K562 (cell line): ENCODE measurements at regions not wholly inside any gene's neighbourhood (a gene's known extent, or its start where the extent isn't known, plus 50 kb on each side); places are given as distances from the start of the nearest gene placed in this dataset.

Source experiments
- ATAC-seq: fragments of 200-7000 bp; cut with Tn5 transposase; 3 replicates; pipeline ENCODE4 v1.9.1; 2020; ENCODE audit warnings: moderate library complexity
- BruUV-seq: library from RNA; stranded (reverse); fragments of 400-500 nt; replicated peaks from 2 replicates; lab custom pipeline; 2021; lab: Mats Ljungman, UMichigan
- CTCF ChIA-PET: fragments of 300-600 bp; formaldehyde crosslinking; extraction: SDS; loops from one replicate; lab custom pipeline; 2021; ENCODE audit warnings: low intra/inter-chr PET ratio; lab: Yijun Ruan, JAX
- POLR2A ChIA-PET: fragments of 300-600, 350-650 bp; sonication (Branson Sonifier 250); formaldehyde crosslinking; extraction: SDS; loops from one replicate; lab custom pipeline; 2021; ENCODE audit warnings: antibody characterized with exemption, inconsistent platforms; lab: Yijun Ruan, JAX
- DNase-seq, 4 experiments: peaks; one replicate each; pipeline versions ENCODE4 v3.0.0 to v3.0.0-alpha.2; 2011 to 2018; ENCODE audit warnings: low spot score in 3 of 4, mixed read lengths in 3 of 4; ENCODE audit errors: extremely low read depth in 1 of 4
- FAIRE-seq: peaks from 2 replicates; lab custom pipeline; 2011; peaks lifted over from hg19 to GRCh38; lab: Jason Lieb, UNC
- H2AFZ ChIP-seq: 2 replicates; pipeline ENCODE4 v1.6.0; 2011; ENCODE audit warnings: low read depth, low read length, control low read depth, inconsistent platforms
- H3K27ac ChIP-seq: fragments of 200-600 bp; 3 replicates; pipeline ENCODE4 v1.8.0; 2011; ENCODE audit warnings: low read depth, mild to moderate bottlenecking, control low read depth, inconsistent platforms, low read length, moderate library complexity, mixed read lengths; ENCODE audit errors: extremely low read depth
- H3K27me3 ChIP-seq, 2 experiments: fragments of 300-600 bp in 1 of 2; 2 replicates in 1 of 2; 3 replicates in 1 of 2; pipeline versions ENCODE4 v1.6.0 to v1.8.0; 2011; ENCODE audit warnings: inconsistent platforms in 2 of 2, low read length in 2 of 2, mild to moderate bottlenecking in 1 of 2, mixed read lengths in 1 of 2, moderate library complexity in 1 of 2; ENCODE audit not compliant: control insufficient read depth in 2 of 2, insufficient read depth in 2 of 2
- H3K36me3 ChIP-seq: fragments of 300-600 bp; 3 replicates; pipeline ENCODE4 v1.8.0; 2011; ENCODE audit warnings: mild to moderate bottlenecking, low read length, inconsistent platforms; ENCODE audit not compliant: control insufficient read depth, insufficient read depth
- H3K4me1 ChIP-seq, 2 experiments: fragments of 200-600 bp in 1 of 2; replicated peaks in 1 of 2; 2 replicates in 1 of 2; 3 replicates in 1 of 2; pipeline versions ENCODE4 v1.5.1 to v1.8.0; 2011; ENCODE audit warnings: inconsistent platforms in 2 of 2, low read length in 2 of 2, mild to moderate bottlenecking in 1 of 2, mixed read lengths in 1 of 2, moderate library complexity in 1 of 2; ENCODE audit not compliant: control insufficient read depth in 2 of 2, insufficient read depth in 2 of 2
- H3K4me2 ChIP-seq: 2 replicates; pipeline ENCODE4 v1.6.1; 2011; ENCODE audit warnings: low read length, control low read depth, inconsistent platforms, mixed read lengths; ENCODE audit not compliant: insufficient read depth
- H3K4me3 ChIP-seq: fragments of 200-600 bp; sonication (generic), shearing (Covaris generic); 2 replicates; pipeline ENCODE4 v1.5.1; 2016; ENCODE audit warnings: control low read depth, inconsistent platforms
- H3K79me2 ChIP-seq: fragments of 200-600 bp; 3 replicates; pipeline ENCODE4 v1.8.0; 2011; ENCODE audit warnings: low read length, inconsistent platforms; ENCODE audit not compliant: control insufficient read depth, insufficient read depth
- H3K9ac ChIP-seq, 2 experiments: 2 replicates each; pipeline versions ENCODE4 v1.6.0 to v1.6.1; 2011; ENCODE audit warnings: low read depth in 2 of 2, low read length in 2 of 2, control low read depth in 1 of 2, inconsistent platforms in 1 of 2, mild to moderate bottlenecking in 1 of 2, mixed read lengths in 1 of 2; ENCODE audit not compliant: insufficient read depth in 1 of 2
- H3K9me1 ChIP-seq: one replicate; pipeline ENCODE4 v1.6.0; 2011; ENCODE audit warnings: inconsistent platforms, mild to moderate bottlenecking, low read length, moderate library complexity; ENCODE audit not compliant: control insufficient read depth, insufficient read depth
- H3K9me3 ChIP-seq: replicated peaks from 2 replicates; pipeline ENCODE4 v1.5.1; 2011; ENCODE audit warnings: low read depth, low read length, inconsistent platforms; ENCODE audit not compliant: control insufficient read depth, insufficient read depth
- H4K20me1 ChIP-seq: replicated peaks from 2 replicates; pipeline ENCODE4 v1.6.1; 2011; ENCODE audit warnings: low read length, inconsistent platforms, mixed read lengths; ENCODE audit not compliant: control insufficient read depth, insufficient read depth
- CTBP1 ChIP-seq: fragments of 450-650 bp; IDR thresholded peaks from 2 replicates; pipeline ENCODE4 v1.6.1; 2016; ENCODE audit warnings: borderline replicate concordance
- GABPB1 ChIP-seq: sonication (generic); formaldehyde crosslinking; IDR thresholded peaks from 2 replicates; pipeline ENCODE4 v1.8.0; 2022; ENCODE audit warnings: mild to moderate bottlenecking, missing genetic modification reagents
- HDAC3 ChIP-seq: fragments of 450-650 bp; IDR thresholded peaks from 2 replicates; pipeline ENCODE4 v1.6.1; 2018; ENCODE audit warnings: borderline replicate concordance, mild to moderate bottlenecking, moderate library complexity; ENCODE audit not compliant: partially characterized antibody
- JUN ChIP-seq, 2 experiments: sonication (generic) in 1 of 2; formaldehyde crosslinking in 1 of 2; IDR thresholded peaks; 2 replicates each; pipeline versions ENCODE4 v1.6.1 to v1.8.0; 2012 to 2022; ENCODE audit warnings: borderline replicate concordance in 2 of 2, mild to moderate bottlenecking in 2 of 2, improper control_type of control experiment in 1 of 2, low read depth in 1 of 2, low read length in 1 of 2, missing genetic modification reagents in 1 of 2
- MBD2 ChIP-seq: sonication (generic); IDR thresholded peaks from 2 replicates; pipeline ENCODE4 v1.6.1; 2016; ENCODE audit warnings: low read depth, borderline replicate concordance
- PHF8 ChIP-seq: fragments of 200-600 bp; sonication (generic); IDR thresholded peaks from 2 replicates; pipeline ENCODE4 v1.6.1; 2012; ENCODE audit warnings: mixed run types, mild to moderate bottlenecking, inconsistent platforms, low read length, moderate library complexity, borderline replicate concordance
- POLR2B ChIP-seq: fragments of 450-650 bp; IDR thresholded peaks from 2 replicates; pipeline ENCODE4 v1.6.1; 2018; ENCODE audit warnings: low read depth; ENCODE audit not compliant: partially characterized antibody
- ZKSCAN8 ChIP-seq: fragments of 200-800 bp; sonication (Bioruptor generic); IDR thresholded peaks from 2 replicates; pipeline ENCODE4 v1.6.1; 2016; ENCODE audit warnings: missing genetic modification characterization, missing compliant biosample characterization
- ZNF282 ChIP-seq: sonication (generic); formaldehyde crosslinking; IDR thresholded peaks from 2 replicates; pipeline ENCODE4 v1.8.1; 2023; ENCODE audit warnings: missing genetic modification reagents
- whole genome bisulfite sequencing: fragments of 100-300 bp; shearing (Covaris generic); methylation state at CpG from one replicate; pipeline ENCODE4 v1.1.6; 2016; ENCODE audit warnings: low coverage, mixed read lengths; ENCODE audit not compliant: insufficient coverage; ENCODE audit errors: missing lambda C conversion rate; 5-methylcytosine and 5-hydroxymethylcytosine counted together
- in situ Hi-C: fragments of 300-500 bp; cut with MboI; formaldehyde crosslinking; loops from 4 replicates; pipeline ENCODE4 v1.15.0; 2018; ENCODE audit warnings: inconsistent platforms, mixed read lengths
- intact Hi-C: fragments of 100-400 bp; cut with micrococcal nuclease; formaldehyde crosslinking; loops from 2 replicates; pipeline ENCODE4 v1.14.2; 2022
- TF ChIP-seq, protein P1 (sequence below): fragments of 450-650 bp; IDR thresholded peaks from 2 replicates; pipeline ENCODE4 v1.6.1; 2017; ENCODE audit warnings: antibody characterized with exemption, mild to moderate bottlenecking

DNA sequence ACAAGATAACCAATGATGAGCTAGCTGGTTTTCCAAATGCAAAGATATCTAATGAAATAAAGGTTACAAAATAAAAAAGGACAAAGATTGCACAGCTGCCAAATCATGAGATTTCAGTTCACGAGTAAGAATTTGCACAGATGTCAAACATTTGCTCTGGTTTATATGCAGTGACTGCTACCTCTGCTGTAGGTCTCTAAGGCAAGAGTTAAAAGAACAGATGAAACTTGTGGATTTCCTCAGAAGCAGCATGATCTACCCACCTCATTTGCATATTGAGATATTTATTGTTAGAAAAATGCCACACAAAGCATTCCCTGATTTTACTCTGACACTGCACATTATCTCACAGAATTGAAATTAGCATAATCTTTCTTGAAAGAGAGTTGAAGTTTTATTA lies 763.2 kb upstream of the ZEB2 start:
- H3K79me2 ChIP-seq = no peaks in the 10 kb centered on the region
- in situ Hi-C loops (no loop called here), intact Hi-C loops (no loop called here)
- POLR2A ChIA-PET = no interaction called here
- H2AFZ ChIP-seq = no peak overlapping the region
- no peaks in the 10 kb centered on the region for H3K27me3 ChIP-seq
- H3K9ac ChIP-seq = no peak overlapping the region
- DNase-seq (no peak), ATAC-seq (no peak), FAIRE-seq (peak; percentile 52)
- no peaks in the 10 kb centered on the region for H3K36me3 ChIP-seq
- no peaks in the 10 kb centered on the region for H3K9me1 ChIP-seq
- WGBS = 21% methylated on average over 1 of the region's 1 CpG
- no peak overlapping the region for H3K4me3 ChIP-seq
- BruUV-seq = no TSS peak
- H4K20me1 ChIP-seq = no peaks in the 10 kb centered on the region
- H3K9me3 ChIP-seq = no peaks in the 10 kb centered on the region
- no peak overlapping the region for H3K4me2 ChIP-seq
- CTCF ChIA-PET = no interaction called here
- no peaks in the 10 kb centered on the region; a peak in 2 of 5 replicates for H3K4me1 ChIP-seq
- TF ChIP-seq CTBP1 (no peak), ZNF282 (CRISPR knock-in tag) (no peak), GABPB1 (no peak), HDAC3 (no peak), PHF8 (no peak), MBD2 (no peak), ZKSCAN8 (CRISPR knock-in tag) (no peak), POLR2B (no peak), JUN (IDR thresholded peaks at IDR 0.05; ENCODE audit: borderline replicate concordance, low read depth, low read length) (no peak), JUN (CRISPR knock-in tag; IDR thresholded peaks at IDR 0.05; ENCODE audit: borderline replicate concordance) (no peak)
- TF ChIP-seq, protein P1, sequence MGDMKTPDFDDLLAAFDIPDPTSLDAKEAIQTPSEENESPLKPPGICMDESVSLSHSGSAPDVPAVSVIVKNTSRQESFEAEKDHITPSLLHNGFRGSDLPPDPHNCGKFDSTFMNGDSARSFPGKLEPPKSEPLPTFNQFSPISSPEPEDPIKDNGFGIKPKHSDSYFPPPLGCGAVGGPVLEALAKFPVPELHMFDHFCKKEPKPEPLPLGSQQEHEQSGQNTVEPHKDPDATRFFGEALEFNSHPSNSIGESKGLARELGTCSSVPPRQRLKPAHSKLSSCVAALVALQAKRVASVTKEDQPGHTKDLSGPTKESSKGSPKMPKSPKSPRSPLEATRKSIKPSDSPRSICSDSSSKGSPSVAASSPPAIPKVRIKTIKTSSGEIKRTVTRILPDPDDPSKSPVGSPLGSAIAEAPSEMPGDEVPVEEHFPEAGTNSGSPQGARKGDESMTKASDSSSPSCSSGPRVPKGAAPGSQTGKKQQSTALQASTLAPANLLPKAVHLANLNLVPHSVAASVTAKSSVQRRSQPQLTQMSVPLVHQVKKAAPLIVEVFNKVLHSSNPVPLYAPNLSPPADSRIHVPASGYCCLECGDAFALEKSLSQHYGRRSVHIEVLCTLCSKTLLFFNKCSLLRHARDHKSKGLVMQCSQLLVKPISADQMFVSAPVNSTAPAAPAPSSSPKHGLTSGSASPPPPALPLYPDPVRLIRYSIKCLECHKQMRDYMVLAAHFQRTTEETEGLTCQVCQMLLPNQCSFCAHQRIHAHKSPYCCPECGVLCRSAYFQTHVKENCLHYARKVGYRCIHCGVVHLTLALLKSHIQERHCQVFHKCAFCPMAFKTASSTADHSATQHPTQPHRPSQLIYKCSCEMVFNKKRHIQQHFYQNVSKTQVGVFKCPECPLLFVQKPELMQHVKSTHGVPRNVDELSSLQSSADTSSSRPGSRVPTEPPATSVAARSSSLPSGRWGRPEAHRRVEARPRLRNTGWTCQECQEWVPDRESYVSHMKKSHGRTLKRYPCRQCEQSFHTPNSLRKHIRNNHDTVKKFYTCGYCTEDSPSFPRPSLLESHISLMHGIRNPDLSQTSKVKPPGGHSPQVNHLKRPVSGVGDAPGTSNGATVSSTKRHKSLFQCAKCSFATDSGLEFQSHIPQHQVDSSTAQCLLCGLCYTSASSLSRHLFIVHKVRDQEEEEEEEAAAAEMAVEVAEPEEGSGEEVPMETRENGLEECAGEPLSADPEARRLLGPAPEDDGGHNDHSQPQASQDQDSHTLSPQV = no peak
- H3K27ac ChIP-seq = no peak overlapping the region
